ENCODE measurements at regions not wholly inside any gene's neighbourhood (a gene's known extent, or its start where the extent isn't known, plus 50 kb on each side); places are given as distances from the start of the nearest gene placed in this dataset.

DNA sequence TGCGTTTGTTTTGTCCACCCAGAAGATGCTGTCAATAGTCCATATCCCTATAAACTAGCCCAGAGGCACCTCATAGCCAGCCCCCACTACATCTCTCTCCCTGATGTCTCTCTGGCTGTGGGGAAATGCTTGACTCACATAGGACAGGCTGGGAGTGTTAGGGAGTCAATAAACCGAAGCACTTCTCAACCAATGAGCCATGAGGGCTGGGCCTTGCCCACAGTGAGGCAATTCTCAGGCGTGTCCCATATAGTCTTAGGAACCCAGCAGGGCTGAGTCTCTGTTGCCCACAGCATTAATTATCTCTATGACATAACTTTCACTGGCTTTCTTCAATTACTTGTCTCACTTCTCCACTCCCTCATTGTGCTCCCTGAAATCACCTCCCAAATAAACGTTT, 387.3 kb upstream of the CDH11 start:
- DNase-seq (ENCODE audit: low read depth), result peak; percentile 54

- peak; percentile 25 for DNase-seq (ENCODE audit: low read depth)
Observed at GRCh38 chr16:65500919-65501318, 379.1 kb upstream of the CDH11 start.

DNA sequence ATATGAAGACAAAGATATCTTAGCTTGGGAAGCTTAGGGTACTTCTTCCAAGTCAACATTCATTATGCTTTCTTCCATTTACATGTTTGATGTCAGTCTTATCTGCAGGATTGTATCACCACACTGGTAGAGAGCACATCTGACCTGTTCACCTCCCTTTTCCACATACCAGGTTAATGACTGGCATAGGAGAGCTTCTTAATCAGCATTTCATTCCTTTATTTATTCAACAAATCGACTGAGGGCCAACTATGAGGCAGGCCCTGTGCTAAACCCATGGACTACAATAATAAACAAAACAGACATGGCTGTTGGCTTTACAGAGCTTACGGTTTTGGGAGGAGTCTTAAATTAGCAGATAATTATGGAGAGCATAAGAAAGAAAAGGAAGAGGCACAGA, 378.1 kb upstream of the CDH11 start:
- DNase-seq (ENCODE audit: low read depth), result peak; percentile 87

- no peak for DNase-seq (ENCODE audit: low read depth)
Observed at GRCh38 chr16:65499566-65499965, 377.7 kb upstream of the CDH11 start.

DNA sequence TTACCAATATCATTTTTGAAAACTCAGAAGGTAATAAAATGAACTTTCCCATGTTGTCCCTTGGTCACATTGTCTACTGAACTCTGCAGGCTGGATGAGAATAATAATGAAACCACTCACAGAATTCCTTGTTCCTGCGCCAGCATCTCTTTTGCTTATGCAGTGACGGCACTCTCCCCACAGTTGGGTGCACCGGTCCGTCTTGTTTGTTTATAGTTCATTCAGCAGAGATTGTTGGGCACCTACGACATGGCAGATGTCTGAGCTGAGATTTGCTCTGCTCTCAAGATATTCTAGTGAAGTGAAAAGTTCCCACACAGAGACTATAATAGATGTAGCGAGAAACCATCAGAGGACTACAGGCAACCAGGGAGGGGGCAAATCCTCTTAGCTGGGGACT, 375.7 kb upstream of the CDH11 start:
- DNase-seq (ENCODE audit: low read depth), result peak; percentile 78

GRCh38 chr16:65495106-65495505, 373.2 kb upstream of the CDH11 start:
- no peak for DNase-seq (ENCODE audit: low read depth)

- DNase-seq (ENCODE audit: low read depth), result no peak
Observed at GRCh38 chr16:65494609-65495008, 372.7 kb upstream of the CDH11 start.

GRCh38 chr16:65494080-65494479, 372.2 kb upstream of the CDH11 start:
- DNase-seq (ENCODE audit: low read depth), result no peak

DNA sequence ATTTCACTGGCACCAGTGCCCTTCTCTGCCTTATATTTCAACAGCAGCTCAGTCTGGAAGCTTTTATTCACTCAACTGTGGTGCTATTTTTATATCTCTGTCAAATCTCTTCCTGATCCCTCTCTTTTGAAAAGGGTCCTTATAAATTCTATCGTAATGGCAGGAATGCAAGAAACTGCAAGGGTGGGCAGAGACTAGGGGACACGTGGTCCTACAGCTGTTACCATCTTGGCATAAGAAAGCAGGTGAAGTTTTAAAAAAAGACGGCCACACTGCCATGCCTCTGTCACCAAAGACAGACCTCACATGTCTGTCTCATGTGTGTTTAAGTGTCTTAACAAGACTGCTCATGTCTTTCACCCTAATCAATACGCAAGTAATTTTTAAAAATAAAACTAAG, 368.4 kb upstream of the CDH11 start:
- DNase-seq (ENCODE audit: low read depth), result no peak

GRCh38 chr16:65489531-65490023, 367.7 kb upstream of the CDH11 start:
- peak; percentile 29 for DNase-seq (ENCODE audit: low read depth)

GRCh38 chr16:65487231-65487630, 365.4 kb upstream of the CDH11 start:
- no peak for DNase-seq (ENCODE audit: low read depth)

- DNase-seq (ENCODE audit: low read depth), result peak; percentile 38
Observed at GRCh38 chr16:65481956-65482355, 360.1 kb upstream of the CDH11 start.

- no peak for DNase-seq (ENCODE audit: low read depth)
Observed at GRCh38 chr16:65480281-65481091, 358.6 kb upstream of the CDH11 start.

DNA sequence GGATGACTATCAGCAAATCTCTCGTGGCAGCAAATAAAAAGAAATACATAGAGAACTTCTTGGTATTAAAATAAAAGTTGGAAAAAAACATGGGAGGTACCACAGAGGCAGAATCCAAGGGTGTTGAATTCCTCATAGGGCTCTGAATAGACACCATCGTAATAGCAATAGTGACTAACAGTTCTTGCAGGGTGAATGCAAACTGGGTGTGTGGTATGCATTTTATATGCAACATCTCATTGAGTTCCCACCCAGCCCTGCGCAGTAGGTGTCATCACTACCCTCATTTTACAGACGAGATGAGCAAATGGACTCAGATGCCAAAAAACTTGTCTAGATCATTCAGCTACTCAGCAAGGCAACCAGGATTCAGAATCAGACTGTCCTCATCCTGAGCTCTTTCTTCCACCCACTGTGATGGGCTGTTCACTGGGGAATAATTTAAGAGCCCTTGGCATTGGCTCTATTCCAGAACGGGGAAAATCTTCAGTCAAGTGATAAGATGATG, 354.6 kb upstream of the CDH11 start:
- DNase-seq (ENCODE audit: low read depth), result peak; percentile 26

DNA sequence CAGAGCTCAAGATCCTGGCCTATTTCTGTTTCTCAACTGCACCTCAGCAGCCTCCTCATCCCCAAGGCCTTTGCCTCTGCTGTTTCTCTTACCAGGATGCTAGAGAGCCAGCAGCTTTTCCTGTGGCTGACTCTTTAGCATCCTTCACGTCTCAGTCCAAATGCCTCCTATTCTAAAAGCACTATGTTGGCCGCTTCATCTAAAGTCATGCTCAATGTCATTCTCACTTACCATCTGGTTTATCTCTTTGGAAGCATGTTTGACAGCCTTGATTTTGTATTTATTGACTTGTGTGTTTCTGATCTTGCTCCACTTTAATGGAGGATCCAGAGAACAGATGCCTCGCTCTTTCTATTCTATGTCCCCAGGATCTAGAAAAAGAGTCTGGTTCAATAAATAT, 351.8 kb upstream of the CDH11 start:
- no peak for DNase-seq (ENCODE audit: low read depth)

- no peak for DNase-seq (ENCODE audit: low read depth)
Observed at GRCh38 chr16:65469116-65469515, 347.3 kb upstream of the CDH11 start.

GRCh38 chr16:65468133-65468532, 346.3 kb upstream of the CDH11 start:
- DNase-seq (ENCODE audit: low read depth), result no peak

DNA sequence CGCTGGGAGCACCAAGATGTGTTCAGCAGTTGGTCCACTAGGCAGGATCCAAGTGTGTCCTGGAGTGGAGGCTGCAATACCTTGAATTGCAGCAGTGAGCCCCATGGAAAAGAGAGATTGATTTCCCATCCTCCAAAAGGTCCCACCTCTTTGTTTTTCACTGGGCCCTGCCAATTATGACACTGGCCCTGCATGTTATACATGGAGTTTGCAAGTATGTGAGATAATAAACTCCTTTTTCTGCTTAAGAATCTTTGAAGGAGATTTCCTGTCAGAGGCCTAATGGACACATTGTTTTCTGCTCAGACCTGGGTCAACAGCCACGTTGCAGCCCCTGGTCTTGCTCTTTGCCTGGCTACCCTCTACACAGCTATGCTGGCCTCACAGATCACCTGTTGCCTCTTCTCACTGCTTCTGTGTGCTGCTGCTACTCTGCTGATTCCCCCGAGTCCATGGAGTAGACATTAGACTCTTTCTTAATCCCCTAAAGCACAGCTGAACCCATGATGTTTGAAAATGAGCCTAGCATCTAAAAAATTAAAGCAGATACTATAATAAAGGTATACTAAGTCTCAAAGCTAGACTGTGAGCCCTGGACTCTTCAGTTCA, 341.9 kb upstream of the CDH11 start:
- no peak for DNase-seq (ENCODE audit: low read depth)

DNA sequence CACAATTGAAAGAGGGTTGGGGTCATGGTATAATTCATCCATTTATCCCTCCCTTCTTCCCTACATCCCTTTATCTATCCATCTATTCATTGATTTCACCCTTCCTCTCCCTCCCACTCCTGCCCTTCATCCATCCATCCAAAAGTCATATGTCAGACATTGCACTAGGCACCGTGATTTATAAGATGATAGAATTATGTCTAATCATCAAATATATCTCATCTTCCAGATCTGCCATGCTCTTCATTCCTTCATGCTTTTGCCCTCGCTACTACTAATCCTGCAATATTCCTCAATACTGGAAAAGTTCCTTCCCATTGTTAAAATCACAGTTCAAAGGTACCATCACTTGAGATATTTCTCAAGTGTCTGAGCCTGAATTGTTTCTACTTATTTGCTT, 335.2 kb upstream of the CDH11 start:
- DNase-seq (ENCODE audit: low read depth), result no peak

DNA sequence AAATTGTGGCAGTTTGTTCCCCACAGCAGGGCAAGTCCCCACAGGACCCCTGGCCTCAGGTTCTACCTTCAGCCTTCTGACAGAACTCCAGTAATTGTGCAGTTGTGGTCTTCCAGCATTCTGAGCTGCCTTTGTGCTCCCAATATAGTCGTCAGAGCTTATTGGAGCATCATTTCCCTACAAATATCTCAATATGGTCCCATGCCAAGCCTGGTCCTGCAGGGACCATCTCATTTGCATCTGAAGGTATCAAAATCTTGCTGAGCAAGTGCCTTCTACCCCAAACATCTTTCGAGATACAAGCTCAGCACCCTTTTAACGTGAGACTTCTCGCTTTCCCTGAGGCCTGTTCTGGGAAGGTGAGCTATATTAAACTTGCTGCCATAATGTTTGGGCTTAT, 333.9 kb upstream of the CDH11 start:
- DNase-seq (ENCODE audit: low read depth), result no peak

DNA sequence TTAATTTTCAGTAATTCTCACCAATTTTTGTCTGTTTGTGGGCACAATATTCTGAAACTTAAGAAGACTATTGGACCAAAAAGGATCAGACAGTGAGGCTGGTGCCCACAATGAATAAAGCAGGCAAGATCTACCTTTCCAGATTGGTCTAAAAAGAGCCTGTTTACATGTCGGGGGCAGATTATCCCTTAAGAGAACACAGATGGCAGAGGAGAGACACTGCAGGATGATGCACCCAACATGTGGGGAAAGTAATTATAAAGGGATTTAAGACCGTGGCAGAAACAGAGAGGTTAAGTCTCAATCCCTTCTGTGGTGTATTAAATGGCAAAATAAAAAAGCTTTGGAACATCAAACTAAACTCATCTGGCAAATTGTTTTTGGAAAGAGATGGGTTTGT, 331.8 kb upstream of the CDH11 start:
- no peak for DNase-seq (ENCODE audit: low read depth)

DNA sequence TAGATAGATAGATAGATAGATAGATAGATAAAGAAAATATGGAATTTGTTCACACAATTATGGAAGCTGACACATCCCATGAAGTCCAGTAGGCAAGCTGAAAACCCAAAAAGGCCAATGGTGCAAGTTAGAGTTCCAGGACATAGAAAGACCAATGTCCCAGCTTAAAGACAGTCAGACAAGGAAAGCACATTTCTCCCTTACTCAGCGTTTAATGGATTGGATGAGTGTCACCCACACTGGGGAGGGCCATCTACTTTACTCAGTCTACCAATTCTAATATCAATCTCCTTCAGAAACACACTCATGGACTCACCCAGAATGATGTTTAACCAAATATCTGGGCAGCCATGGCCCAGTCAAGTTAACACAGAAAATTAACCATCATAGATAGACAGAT, 327.7 kb upstream of the CDH11 start:
- DNase-seq (ENCODE audit: low read depth), result no peak

DNA sequence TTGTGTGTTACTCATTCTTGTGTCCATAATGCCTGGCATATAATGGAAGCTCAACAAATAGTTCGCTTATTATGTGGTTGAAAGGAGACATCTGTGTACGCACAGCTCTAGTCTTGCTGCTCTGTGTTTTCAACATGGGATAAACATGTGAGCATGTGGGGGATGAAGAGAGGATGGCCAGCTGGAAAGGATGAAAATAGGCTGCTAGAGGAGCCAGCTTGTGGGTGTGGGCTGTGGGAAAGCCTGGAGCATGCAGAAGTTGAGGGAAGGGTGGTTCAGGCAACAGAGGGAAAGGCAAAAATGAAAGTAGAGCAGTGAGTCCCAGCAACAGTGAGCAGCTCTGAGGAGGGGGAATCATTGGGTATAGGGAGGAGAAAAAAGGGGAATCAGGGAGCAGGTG, 324.6 kb upstream of the CDH11 start:
- no peak for DNase-seq (ENCODE audit: low read depth)

Data from M059J (cell line).